ENCODE measurements at regions not wholly inside any gene's neighbourhood (a gene's known extent, or its start where the extent isn't known, plus 50 kb on each side); places are given as distances from the start of the nearest gene placed in this dataset.

DNA sequence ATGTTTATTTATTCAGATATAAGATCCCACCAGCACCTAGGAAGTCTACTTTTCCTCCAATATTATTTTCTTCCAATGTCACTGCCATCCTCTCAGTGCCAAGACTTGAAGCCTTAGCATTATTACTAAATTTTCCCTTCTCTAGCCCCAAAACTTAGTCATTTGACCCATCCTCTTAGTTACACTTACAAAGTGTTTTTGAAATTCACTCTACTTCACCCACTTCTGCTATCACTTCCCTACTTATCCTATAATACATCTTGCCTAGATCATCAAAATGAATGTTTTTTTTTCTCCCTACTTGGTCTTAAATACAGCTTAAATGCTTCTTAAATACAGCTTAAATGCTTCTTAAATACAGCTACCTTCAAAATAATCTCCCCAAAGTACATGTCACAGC lies 376.6 kb downstream of the RSL24D1 start:
- H4K5ac ChIP-seq (ENCODE audit: low read length) = no peak overlapping the region
- DNase-seq = no peak
- H3K79me1 ChIP-seq (ENCODE audit: low read length) = no peaks in the 10 kb centered on the region
- no peak overlapping the region for H3K4me2 ChIP-seq (ENCODE audit: low read length)
- H2BK5ac ChIP-seq (ENCODE audit: low read length) = no peak overlapping the region
- H3K79me2 ChIP-seq (ENCODE audit: control insufficient read depth, insufficient read depth, low read length) = no peaks in the 10 kb centered on the region
- H3K56ac ChIP-seq (ENCODE audit: low read length) = no peak overlapping the region
- no peaks in the 10 kb centered on the region for H3K4me1 ChIP-seq (ENCODE audit: control insufficient read depth, low read depth, low read length)
- H2AK5ac ChIP-seq (ENCODE audit: low read length) = no peak overlapping the region
- H4K8ac ChIP-seq (ENCODE audit: low read depth, low read length) = no peak overlapping the region
- H3K18ac ChIP-seq (ENCODE audit: low read length) = no peak overlapping the region
- H2BK120ac ChIP-seq (ENCODE audit: low read depth, low read length) = no peak overlapping the region
- H3K36me3 ChIP-seq (ENCODE audit: control insufficient read depth, insufficient read depth, low read length) = no peaks in the 10 kb centered on the region
- H3K9ac ChIP-seq (ENCODE audit: low read length) = no peak overlapping the region
- H3K27me3 ChIP-seq (ENCODE audit: insufficient read depth, low read length, poor library complexity) = no peaks in the 10 kb centered on the region
- H3K4me3 ChIP-seq (ENCODE audit: low read length) = no peak overlapping the region
- no peak overlapping the region for H2BK15ac ChIP-seq (replicated peaks; ENCODE audit: low read depth)
- H3K4ac ChIP-seq (ENCODE audit: low read depth, low read length) = no peak overlapping the region
- no peak overlapping the region for H3K27ac ChIP-seq (ENCODE audit: low read depth, low read length)
- no peak overlapping the region for H3K23ac ChIP-seq (ENCODE audit: low read length)

DNA sequence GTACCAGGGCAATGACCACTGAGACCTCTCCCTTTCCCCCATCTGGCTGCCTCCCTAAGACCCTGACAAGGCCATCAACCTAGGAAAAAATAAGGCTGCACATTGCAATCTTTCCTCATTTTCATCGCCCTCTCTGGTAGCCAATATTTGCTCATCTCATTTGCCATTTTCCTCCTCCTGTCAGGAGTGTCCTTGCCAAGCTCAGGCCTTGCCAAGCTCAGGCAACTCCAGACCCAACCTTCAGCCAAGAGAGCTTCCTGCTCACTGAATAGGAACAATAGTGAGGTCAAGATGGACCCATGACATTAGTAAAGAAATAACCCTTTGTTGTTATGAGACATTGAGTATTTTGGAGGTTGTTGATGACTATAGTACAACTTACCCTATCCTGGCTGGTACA lies 380.3 kb downstream of the RSL24D1 start:
- Histone ChIP-seq H3K4ac (ENCODE audit: low read depth, low read length) (no peak overlapping the region), H3K4me2 (ENCODE audit: low read length) (no peak overlapping the region), H4K5ac (ENCODE audit: low read length) (no peak overlapping the region), H3K56ac (ENCODE audit: low read length) (no peak overlapping the region), H3K27ac (ENCODE audit: low read depth, low read length) (no peak overlapping the region), H2AK5ac (ENCODE audit: low read length) (no peak overlapping the region), H3K27me3 (ENCODE audit: insufficient read depth, low read length, poor library complexity) (no peaks in the 10 kb centered on the region), H3K79me2 (ENCODE audit: control insufficient read depth, insufficient read depth, low read length) (no peaks in the 10 kb centered on the region), H2BK5ac (ENCODE audit: low read length) (no peak overlapping the region), H2BK120ac (ENCODE audit: low read depth, low read length) (no peak overlapping the region), H3K18ac (ENCODE audit: low read length) (no peak overlapping the region), H3K4me1 (ENCODE audit: control insufficient read depth, low read depth, low read length) (no peaks in the 10 kb centered on the region), H4K8ac (ENCODE audit: low read depth, low read length) (no peak overlapping the region), H3K23ac (ENCODE audit: low read length) (no peak overlapping the region), H3K79me1 (ENCODE audit: low read length) (no peaks in the 10 kb centered on the region), H3K9ac (ENCODE audit: low read length) (no peak overlapping the region), H2BK15ac (replicated peaks; ENCODE audit: low read depth) (no peak overlapping the region), H3K36me3 (ENCODE audit: control insufficient read depth, insufficient read depth, low read length) (no peaks in the 10 kb centered on the region), H3K4me3 (ENCODE audit: low read length) (no peak overlapping the region)
- no CpG with 5 or more reads among the region's 1 CpG for WGBS (ENCODE audit: extremely low coverage, insufficient coverage, low lambda C conversion rate)
- DNase-seq = no peak

DNA sequence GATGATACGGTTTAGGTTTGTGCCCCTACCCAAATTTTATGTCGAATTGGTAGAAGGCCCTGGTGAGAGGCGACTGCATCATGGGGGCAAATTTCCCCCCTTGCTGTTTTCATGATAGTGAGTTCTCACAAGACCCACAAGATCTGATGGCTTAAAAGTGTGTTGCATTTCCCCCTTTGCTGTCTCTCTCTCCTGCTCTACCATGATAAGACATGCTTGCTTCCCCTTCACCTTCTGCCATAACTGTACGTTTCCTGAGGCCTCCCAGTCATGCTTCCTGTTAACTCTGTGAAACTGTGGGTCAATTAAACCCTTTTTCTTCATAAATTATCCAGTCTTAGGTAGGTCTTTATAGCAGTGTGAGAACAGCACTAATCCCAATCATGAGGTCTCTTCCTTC lies 381.2 kb downstream of the RSL24D1 start:
- no peak overlapping the region for H3K18ac ChIP-seq (ENCODE audit: low read length)
- H3K4ac ChIP-seq (ENCODE audit: low read depth, low read length) = no peak overlapping the region
- no peak overlapping the region for H3K56ac ChIP-seq (ENCODE audit: low read length)
- no peak overlapping the region for H4K5ac ChIP-seq (ENCODE audit: low read length)
- no peak overlapping the region for H2BK120ac ChIP-seq (ENCODE audit: low read depth, low read length)
- H3K4me1 ChIP-seq (ENCODE audit: control insufficient read depth, low read depth, low read length) = no peaks in the 10 kb centered on the region
- no peak overlapping the region for H3K4me2 ChIP-seq (ENCODE audit: low read length)
- no peak overlapping the region for H3K4me3 ChIP-seq (ENCODE audit: low read length)
- no peak overlapping the region for H2BK5ac ChIP-seq (ENCODE audit: low read length)
- H3K79me1 ChIP-seq (ENCODE audit: low read length) = no peaks in the 10 kb centered on the region
- H2BK15ac ChIP-seq (replicated peaks; ENCODE audit: low read depth) = no peak overlapping the region
- WGBS (ENCODE audit: extremely low coverage, insufficient coverage, low lambda C conversion rate) = no CpG with 5 or more reads among the region's 4 CpGs
- no peak for DNase-seq
- H2AK5ac ChIP-seq (ENCODE audit: low read length) = no peak overlapping the region
- no peak overlapping the region for H3K23ac ChIP-seq (ENCODE audit: low read length)
- no peak overlapping the region for H3K9ac ChIP-seq (ENCODE audit: low read length)
- no peak overlapping the region for H3K27ac ChIP-seq (ENCODE audit: low read depth, low read length)
- no peaks in the 10 kb centered on the region for H3K27me3 ChIP-seq (ENCODE audit: insufficient read depth, low read length, poor library complexity)
- H3K36me3 ChIP-seq (ENCODE audit: control insufficient read depth, insufficient read depth, low read length) = no peaks in the 10 kb centered on the region
- no peaks in the 10 kb centered on the region for H3K79me2 ChIP-seq (ENCODE audit: control insufficient read depth, insufficient read depth, low read length)
- no peak overlapping the region for H4K8ac ChIP-seq (ENCODE audit: low read depth, low read length)

DNA sequence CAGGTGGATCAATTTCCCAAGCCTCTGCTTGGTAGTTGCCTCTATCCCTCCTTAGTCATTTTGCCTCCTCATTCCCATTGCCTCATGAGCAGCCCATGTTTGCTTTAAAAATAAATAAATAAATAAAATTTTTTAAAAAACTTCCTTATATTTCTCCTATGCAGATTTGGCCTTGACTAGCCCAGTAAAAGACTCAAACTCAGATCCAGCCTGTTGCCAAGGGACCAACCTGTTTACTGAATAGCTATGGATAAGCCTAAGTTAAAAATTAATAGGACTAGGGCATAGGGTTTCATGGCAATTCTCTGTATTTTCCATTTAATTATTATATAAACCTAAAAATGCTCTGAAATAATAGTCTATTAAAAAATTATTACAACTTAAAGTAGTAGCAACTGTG lies 384.4 kb downstream of the RSL24D1 start:
- Histone ChIP-seq H3K56ac (ENCODE audit: low read length) (no peak overlapping the region), H2BK120ac (ENCODE audit: low read depth, low read length) (no peak overlapping the region), H3K9ac (ENCODE audit: low read length) (no peak overlapping the region), H3K4ac (ENCODE audit: low read depth, low read length) (no peak overlapping the region), H3K27ac (ENCODE audit: low read depth, low read length) (no peak overlapping the region), H3K79me2 (ENCODE audit: control insufficient read depth, insufficient read depth, low read length) (no peaks in the 10 kb centered on the region), H2AK5ac (ENCODE audit: low read length) (no peak overlapping the region), H3K27me3 (ENCODE audit: insufficient read depth, low read length, poor library complexity) (no peaks in the 10 kb centered on the region), H4K8ac (ENCODE audit: low read depth, low read length) (no peak overlapping the region), H2BK15ac (replicated peaks; ENCODE audit: low read depth) (no peak overlapping the region), H2BK5ac (ENCODE audit: low read length) (no peak overlapping the region), H3K79me1 (ENCODE audit: low read length) (no peaks in the 10 kb centered on the region), H3K4me3 (ENCODE audit: low read length) (no peak overlapping the region), H3K36me3 (ENCODE audit: control insufficient read depth, insufficient read depth, low read length) (no peaks in the 10 kb centered on the region), H3K23ac (ENCODE audit: low read length) (no peak overlapping the region), H3K4me1 (ENCODE audit: control insufficient read depth, low read depth, low read length) (no peaks in the 10 kb centered on the region), H4K5ac (ENCODE audit: low read length) (no peak overlapping the region), H3K4me2 (ENCODE audit: low read length) (no peak overlapping the region), H3K18ac (ENCODE audit: low read length) (no peak overlapping the region)
- no peak for DNase-seq

DNA sequence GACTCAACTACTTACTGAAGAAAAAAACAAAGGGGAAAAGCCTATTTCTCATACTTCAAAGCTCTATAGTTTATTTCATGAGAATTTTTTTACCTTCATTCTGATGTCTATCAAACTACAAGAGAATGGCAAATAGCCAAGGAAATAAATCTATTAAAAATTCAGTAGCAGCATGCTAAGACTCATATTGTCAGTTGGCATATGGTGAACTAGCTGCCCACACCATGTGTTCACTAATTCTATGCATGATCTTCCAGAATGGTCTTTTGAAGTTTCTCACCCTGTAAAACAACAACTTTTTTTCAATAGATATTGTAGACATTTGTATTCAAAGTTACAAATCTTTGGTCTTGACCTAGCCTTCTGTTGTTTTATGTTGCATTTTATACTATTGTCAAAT lies 386.2 kb downstream of the RSL24D1 start:
- Histone ChIP-seq H2AK5ac (ENCODE audit: low read length) (no peak overlapping the region), H3K79me2 (ENCODE audit: control insufficient read depth, insufficient read depth, low read length) (no peaks in the 10 kb centered on the region)

DNA sequence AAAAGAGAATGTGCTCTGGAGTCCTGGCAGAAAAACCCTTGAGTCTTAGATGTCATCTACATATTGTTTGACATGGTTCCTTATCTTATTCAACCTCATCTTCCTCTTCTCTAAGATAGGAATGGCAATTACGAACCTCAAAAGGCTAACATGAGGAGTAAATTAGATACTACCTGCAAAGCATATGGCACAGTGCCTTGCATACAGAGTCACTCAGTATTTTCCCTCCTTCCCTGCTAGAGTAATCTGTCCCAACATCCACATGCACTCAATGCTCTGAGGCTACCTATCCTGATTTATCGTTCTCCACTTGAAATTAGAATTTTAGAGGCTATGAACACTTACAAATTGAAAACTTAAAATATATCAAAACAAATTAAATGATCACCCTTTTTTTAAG lies 386.7 kb downstream of the RSL24D1 start:
- DNase-seq = no peak
- no peak overlapping the region for H3K9ac ChIP-seq (ENCODE audit: low read length)
- H3K23ac ChIP-seq (ENCODE audit: low read length) = no peak overlapping the region
- H3K4ac ChIP-seq (ENCODE audit: low read depth, low read length) = no peak overlapping the region
- WGBS (ENCODE audit: extremely low coverage, insufficient coverage, low lambda C conversion rate) = no CpG with 5 or more reads among the region's 2 CpGs
- H3K36me3 ChIP-seq (ENCODE audit: control insufficient read depth, insufficient read depth, low read length) = no peaks in the 10 kb centered on the region
- H4K5ac ChIP-seq (ENCODE audit: low read length) = no peak overlapping the region
- H2BK5ac ChIP-seq (ENCODE audit: low read length) = no peak overlapping the region
- no peak overlapping the region for H3K27ac ChIP-seq (ENCODE audit: low read depth, low read length)
- no peak overlapping the region for H2BK120ac ChIP-seq (ENCODE audit: low read depth, low read length)
- H2BK15ac ChIP-seq (replicated peaks; ENCODE audit: low read depth) = no peak overlapping the region
- H3K4me2 ChIP-seq (ENCODE audit: low read length) = no peak overlapping the region
- no peak overlapping the region for H3K4me3 ChIP-seq (ENCODE audit: low read length)
- no peaks in the 10 kb centered on the region for H3K4me1 ChIP-seq (ENCODE audit: control insufficient read depth, low read depth, low read length)
- H4K8ac ChIP-seq (ENCODE audit: low read depth, low read length) = no peak overlapping the region
- no peaks in the 10 kb centered on the region for H3K79me1 ChIP-seq (ENCODE audit: low read length)
- no peaks in the 10 kb centered on the region for H3K27me3 ChIP-seq (ENCODE audit: insufficient read depth, low read length, poor library complexity)
- H2AK5ac ChIP-seq (ENCODE audit: low read length) = no peak overlapping the region
- H3K56ac ChIP-seq (ENCODE audit: low read length) = no peak overlapping the region
- H3K79me2 ChIP-seq (ENCODE audit: control insufficient read depth, insufficient read depth, low read length) = no peaks in the 10 kb centered on the region
- no peak overlapping the region for H3K18ac ChIP-seq (ENCODE audit: low read length)

More for the DNA sequence above, 386.2 kb downstream of the RSL24D1 start:
- Histone ChIP-seq H2BK120ac (ENCODE audit: low read depth, low read length) (no peak overlapping the region), H3K4ac (ENCODE audit: low read depth, low read length) (no peak overlapping the region), H3K56ac (ENCODE audit: low read length) (no peak overlapping the region), H3K27ac (ENCODE audit: low read depth, low read length) (no peak overlapping the region), H2BK15ac (replicated peaks; ENCODE audit: low read depth) (no peak overlapping the region), H3K18ac (ENCODE audit: low read length) (no peak overlapping the region), H3K23ac (ENCODE audit: low read length) (no peak overlapping the region), H3K27me3 (ENCODE audit: insufficient read depth, low read length, poor library complexity) (no peaks in the 10 kb centered on the region), H4K8ac (ENCODE audit: low read depth, low read length) (no peak overlapping the region), H3K4me3 (ENCODE audit: low read length) (no peak overlapping the region), H3K36me3 (ENCODE audit: control insufficient read depth, insufficient read depth, low read length) (no peaks in the 10 kb centered on the region), H3K4me2 (ENCODE audit: low read length) (no peak overlapping the region), H3K9ac (ENCODE audit: low read length) (no peak overlapping the region), H3K4me1 (ENCODE audit: control insufficient read depth, low read depth, low read length) (no peaks in the 10 kb centered on the region), H3K79me1 (ENCODE audit: low read length) (no peaks in the 10 kb centered on the region), H2BK5ac (ENCODE audit: low read length) (no peak overlapping the region), H4K5ac (ENCODE audit: low read length) (no peak overlapping the region)
- no peak for DNase-seq

All from mesendoderm (in vitro differentiated cells).